HG03095 (cell line): ENCODE measurements at regions not wholly inside any gene's neighbourhood (a gene's known extent, or its start where the extent isn't known, plus 50 kb on each side); places are given as distances from the start of the nearest gene placed in this dataset.

Experiments used
- ATAC-seq: cut with Tn5 transposase; IDR thresholded peaks from one replicate; pipeline ENCODE4 v1.9.1; 2021; ENCODE audit warnings: moderate library complexity; ENCODE audit not compliant: unreplicated experiment

GRCh38 chr9:2351324-2351723 is 270.3 kb upstream of the VLDLR start:
- no peak for ATAC-seq

- no peak for ATAC-seq
Measured at GRCh38 chr9:2354216-2354615, 267.4 kb upstream of the VLDLR start.

DNA sequence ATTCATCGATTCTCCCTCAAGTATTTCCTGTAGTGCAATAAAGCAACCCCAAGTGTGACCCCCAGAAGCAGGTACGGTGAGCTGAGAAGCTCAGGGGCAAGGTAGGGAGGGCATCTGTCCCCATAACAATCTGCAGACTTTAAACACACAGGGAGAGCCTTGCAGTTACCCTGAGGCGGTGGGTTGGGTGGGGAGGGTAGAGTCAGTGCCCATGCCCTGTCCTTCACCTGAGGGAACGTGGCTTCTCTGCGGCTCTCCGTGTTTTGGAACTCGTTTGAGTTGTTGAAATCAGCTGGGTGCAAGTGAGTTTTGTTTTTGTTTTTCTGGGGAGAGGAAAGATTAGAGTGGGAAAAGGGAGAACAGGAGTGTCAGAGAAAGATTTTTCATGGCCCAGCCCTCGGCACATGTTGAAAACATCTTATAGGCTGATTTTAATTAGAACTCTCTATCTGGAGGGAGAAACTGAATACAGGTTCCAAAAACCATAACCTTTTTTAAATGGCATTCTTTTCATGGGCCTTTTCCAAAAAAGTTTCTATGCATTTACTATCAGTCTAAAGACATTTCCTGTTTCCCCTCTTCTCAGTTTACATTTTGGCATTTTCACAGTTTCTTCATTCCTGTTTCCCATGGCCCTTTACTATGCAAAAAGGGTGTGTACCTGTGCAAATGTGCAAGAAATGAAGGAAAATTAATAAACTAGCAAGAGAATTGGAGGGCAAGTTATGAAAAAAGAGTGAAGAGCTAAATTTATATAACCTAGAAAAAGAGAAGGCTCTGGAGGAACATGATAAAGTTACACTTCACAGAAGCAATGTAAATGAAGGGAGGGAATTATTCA is 266.5 kb upstream of the VLDLR start:
- ATAC-seq, result no peak

- ATAC-seq, result no peak
Measured at GRCh38 chr9:2355697-2355983, 265.9 kb upstream of the VLDLR start.

DNA sequence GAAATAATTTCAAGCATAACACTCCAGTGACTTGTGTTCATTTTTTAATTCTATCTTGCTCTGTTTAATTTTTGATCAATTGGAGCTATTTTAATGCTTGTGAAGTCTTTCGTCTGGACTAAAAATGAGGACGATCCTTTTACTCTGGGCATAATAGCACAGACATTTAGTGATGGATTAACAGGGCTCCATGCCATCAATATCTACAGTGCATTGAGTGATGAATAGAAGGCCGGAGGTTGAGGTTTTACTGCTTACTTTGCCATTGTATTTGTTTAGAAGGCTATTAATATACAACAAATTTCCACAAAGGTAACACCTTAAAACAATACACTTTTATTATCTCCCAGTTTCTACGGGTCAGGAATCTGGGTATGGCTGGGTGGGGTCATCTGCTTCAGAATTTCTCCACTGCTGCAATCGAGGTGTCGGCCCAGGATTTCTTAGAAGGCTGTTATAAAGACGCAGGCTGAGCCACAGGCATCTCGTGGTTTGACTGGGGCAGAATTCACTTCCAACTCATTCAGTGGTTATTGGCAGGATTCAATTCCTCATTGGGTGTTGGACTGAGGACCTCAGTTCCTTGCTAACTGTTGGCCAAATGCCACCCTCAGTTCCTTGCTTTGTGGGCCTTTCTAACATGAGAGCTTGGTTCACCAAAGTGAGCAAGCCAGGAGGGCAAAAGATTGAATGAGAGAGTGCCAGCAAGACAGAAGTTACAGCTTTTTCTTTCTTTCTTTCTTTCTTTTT is 265.4 kb upstream of the VLDLR start:
- no peak for ATAC-seq

DNA sequence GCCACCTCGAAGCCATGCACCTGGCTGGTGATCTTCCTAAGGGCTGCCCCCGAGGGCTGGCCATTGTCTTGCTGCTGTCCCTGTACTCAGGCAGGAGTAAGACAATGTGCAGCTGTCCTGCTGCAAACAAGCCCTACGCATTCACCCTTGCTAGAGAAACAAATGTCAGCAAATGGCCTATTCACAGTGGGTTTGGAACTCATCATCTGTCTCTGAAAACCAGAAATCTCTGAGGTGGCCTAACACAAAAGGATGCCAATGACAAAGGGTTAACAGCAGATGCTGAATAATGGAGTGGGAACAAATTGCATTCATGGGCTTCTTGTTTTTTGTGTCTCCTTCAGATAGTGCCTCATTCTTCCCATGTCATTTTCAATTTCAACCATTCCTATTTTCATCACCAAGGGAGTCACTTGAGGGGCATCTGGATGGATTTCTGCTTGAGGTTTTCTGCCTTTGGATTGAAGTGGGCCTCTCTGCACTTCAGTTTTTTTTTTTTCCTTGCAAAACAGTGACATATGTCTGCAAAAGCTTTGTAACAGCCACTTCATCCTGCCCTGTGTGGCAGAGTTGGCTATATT is 261.6 kb upstream of the VLDLR start:
- ATAC-seq, result no peak

- ATAC-seq, result no peak
Measured at GRCh38 chr9:2362150-2362549, 259.4 kb upstream of the VLDLR start.

DNA sequence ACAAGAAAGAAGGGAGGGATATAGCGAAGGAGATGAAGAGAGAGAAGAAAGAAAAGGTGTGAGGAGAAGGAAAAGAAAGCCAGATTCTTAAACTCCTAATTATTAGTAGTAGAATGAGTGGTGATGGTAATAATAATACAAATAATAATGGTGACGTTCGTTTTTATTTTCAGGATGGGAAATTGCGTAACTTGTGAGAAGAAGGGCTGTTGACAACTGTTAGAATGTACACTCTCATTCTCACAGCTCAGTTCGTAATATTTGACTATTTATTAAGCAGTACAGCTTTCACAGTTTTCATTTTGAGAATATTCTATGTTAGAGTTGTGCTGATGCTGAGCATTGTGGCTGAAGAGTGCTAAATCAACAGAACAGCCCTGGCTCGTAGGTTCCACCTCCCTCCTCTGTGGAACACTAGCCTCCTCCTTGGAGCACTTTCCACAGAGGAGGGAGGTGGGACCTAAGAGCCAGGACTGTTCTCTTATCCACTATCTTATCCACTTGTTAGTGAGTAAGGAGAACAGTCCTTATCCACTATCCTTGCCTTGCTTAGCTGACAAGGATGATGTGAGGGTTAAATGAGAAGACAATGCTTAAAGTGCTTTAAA is 258.3 kb upstream of the VLDLR start:
- no peak for ATAC-seq

DNA sequence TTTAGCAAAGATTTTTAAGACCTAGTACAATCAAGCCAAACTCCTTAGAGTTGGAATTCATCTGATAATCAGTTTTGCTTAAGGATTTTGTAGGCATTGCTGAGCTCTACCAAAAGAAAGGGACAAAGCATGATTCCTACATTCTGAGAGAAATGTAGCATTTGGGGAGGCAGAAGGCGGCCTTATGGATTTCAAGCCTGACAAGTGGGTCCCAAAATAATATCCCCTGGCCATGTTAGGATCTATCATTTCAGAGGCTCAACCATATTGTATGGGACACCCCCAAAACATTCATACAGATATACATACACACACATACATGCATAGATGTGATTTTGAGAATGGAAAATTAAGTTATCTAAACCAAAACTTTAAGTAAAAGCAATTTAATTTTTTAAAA is 257.8 kb upstream of the VLDLR start:
- no peak for ATAC-seq

DNA sequence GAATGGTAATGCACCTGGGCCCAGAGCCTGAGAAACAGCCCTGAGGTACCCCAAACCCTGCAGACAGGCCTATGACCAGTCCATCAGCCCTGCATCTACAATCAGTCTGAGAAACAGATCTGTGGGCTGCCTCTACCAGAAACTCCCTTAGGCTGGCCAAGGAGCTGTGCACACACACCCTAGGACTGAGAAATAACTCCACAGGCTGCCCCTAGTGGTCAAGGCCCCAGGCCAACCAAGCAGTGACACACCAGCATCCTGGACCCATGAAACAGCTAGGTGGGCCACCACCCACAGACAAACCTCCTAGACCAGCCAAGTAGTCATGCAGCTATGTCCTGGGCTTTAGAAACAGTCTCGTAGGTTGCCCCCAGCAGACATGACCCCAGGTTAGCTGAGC is 253.6 kb upstream of the VLDLR start:
- no peak for ATAC-seq

GRCh38 chr9:2373648-2374047 is 247.9 kb upstream of the VLDLR start:
- ATAC-seq, result no peak

- no peak for ATAC-seq
Measured at GRCh38 chr9:2375114-2375513, 246.5 kb upstream of the VLDLR start.

- no peak for ATAC-seq
Measured at GRCh38 chr9:2377117-2377516, 244.5 kb upstream of the VLDLR start.

DNA sequence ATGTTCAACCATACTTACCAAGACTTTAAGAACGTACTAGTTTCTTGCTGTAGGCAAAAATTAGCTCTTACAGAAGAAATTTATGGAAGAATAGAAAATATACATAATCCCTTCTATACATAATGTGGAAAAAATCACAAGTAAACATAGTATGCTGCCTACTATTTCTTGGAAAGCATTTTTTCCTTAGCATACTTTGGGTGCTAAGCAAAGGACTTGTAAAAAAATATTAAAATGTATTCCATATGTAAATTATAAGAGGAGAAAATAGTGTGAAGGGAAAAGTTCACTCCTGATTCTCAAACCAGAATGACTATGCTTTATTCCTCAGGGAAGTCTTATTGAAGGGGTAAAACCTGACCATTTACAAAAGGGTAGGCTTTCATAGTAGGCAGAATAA is 243.8 kb upstream of the VLDLR start:
- ATAC-seq, result no peak

DNA sequence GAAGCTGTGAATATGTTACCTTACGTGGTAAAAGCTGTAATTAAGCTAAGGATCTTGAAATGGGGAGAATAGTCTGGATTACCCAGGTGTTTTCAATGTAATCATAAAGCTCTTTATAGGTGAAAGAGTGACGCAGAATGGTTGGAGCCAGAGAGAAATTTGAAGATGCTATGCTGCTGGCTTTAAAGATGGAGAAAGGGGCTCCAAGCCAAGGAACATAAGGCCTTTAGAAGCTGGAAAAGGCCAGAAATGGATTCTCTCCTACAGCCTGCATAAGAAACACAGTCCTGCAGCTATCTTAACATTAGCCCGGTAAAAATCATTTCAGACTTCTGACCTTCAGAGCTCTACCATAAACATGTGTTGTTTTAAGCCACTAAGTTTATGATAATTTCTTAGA is 243.3 kb upstream of the VLDLR start:
- ATAC-seq, result no peak

- no peak for ATAC-seq
Measured at GRCh38 chr9:2378816-2379215, 242.8 kb upstream of the VLDLR start.

GRCh38 chr9:2384741-2385140 is 236.8 kb upstream of the VLDLR start:
- ATAC-seq, result no peak

- no peak for ATAC-seq
Measured at GRCh38 chr9:2385746-2386145, 235.8 kb upstream of the VLDLR start.

DNA sequence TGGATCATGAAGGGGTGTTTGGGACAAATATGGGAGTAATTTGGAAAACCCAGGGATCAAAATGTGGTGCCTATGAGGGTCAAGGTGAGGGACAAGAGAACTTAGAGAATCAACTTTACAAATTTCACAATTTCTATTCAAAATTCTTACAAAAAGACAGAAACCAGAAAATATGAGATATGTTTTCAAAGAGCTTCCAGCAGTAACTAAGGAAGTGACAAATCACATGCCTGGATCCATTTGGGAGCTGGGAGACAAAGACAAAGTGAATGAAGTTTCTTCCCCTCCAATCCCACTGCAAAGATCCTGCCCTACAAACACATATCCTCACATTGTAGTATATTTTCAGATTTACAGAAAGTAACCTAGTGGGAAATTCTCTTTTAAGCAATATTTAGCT is 235.0 kb upstream of the VLDLR start:
- ATAC-seq, result no peak

- ATAC-seq, result no peak
Measured at GRCh38 chr9:2387166-2387565, 234.4 kb upstream of the VLDLR start.

DNA sequence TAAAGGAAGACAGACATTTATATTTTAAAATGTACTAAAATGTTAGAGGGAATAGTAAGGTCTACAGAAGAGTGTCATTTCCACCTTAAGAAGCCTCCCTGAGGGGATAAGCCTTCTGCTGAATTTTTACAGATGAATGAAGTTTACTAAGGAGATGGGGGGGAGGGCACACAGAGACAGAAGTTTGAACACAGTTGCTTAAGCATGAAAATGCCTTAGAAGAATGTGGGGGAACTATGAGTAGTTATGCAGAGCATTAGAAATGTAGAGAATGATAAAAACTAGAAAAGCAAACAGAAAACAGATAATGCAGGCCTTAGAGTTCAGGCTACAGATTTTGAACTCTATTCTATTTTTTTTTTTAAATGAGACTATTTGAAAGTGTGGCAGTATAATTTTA is 232.2 kb upstream of the VLDLR start:
- no peak for ATAC-seq

- ATAC-seq, result no peak
Measured at GRCh38 chr9:2390028-2390427, 231.6 kb upstream of the VLDLR start.
